ENCODE measurements at regions not wholly inside any gene's neighbourhood (a gene's known extent, or its start where the extent isn't known, plus 50 kb on each side); places are given as distances from the start of the nearest gene placed in this dataset.

DNA sequence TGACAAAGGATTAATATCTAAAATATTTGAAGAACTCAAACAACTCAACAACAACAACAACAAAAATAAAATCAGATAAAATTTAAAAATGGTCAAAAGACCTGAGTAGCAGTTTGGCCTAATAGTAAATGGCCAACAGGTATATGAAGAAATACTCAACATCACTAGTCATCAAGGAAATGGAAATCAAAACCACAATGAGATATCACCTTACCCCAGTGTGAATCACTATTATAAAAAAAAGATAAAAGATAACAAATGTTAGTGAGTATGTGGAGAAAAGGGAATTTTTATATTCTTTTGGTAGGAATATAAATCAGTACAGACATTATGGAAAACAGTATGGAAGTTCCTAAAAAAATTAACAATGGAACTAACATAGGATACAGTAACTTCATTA lies 247.9 kb upstream of the TRPC7 start:
- TF ChIP-seq CTCF (conservative IDR thresholded peaks at IDR 0.05) = no peak
- H3K27ac ChIP-seq = no peak overlapping the region

GRCh38 chr5:136605638-136606037 lies 240.3 kb upstream of the TRPC7 start:
- H3K27ac ChIP-seq = no peak overlapping the region

DNA sequence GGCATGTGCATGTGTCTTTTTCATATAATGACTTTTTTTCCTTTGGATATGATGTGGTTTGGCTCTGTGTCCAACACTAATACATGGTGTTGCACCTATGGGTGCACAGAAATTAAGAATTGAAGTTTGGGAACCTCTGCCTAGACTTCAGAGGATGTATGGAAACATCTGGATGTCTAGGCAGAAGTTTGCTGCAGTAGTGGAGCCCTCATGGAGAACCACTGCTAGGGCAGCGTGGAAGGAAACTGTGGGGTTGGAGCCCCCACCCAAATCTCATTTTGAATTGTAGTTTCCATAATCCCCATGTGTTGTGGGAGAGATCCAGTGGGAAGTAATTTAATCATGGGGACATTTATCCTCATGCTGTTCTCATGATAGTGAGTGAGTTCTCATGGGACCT lies 235.0 kb upstream of the TRPC7 start:
- no peak overlapping the region for H3K27ac ChIP-seq
- TF ChIP-seq CTCF (conservative IDR thresholded peaks at IDR 0.05) = no peak

More at GRCh38 chr5:136605638-136606037, 240.3 kb upstream of the TRPC7 start:
- TF ChIP-seq CTCF (conservative IDR thresholded peaks at IDR 0.05) = no peak

GRCh38 chr5:136598802-136599404 lies 233.6 kb upstream of the TRPC7 start:
- no peak for TF ChIP-seq CTCF (conservative IDR thresholded peaks at IDR 0.05)

DNA sequence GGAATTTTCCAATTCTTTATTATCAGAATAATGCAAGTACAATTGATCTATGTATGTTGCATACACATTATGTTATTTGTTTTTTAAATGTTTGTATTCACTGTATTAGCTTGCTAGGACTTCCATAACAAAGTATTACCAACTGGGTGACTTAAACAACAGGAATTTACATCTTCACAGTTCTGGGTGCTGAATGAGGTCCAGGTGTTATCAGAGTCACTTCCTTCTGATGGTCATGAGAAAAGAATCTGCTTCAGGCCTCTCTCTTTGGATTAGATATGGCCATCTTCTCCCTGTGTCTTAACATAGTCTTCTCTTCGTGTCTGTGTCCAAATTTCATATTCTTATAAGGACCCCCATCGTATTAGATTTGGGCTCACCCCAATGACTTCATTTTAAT lies 229.1 kb upstream of the TRPC7 start:
- TF ChIP-seq CTCF (conservative IDR thresholded peaks at IDR 0.05) = no peak
- no peak overlapping the region for H3K27ac ChIP-seq

More at GRCh38 chr5:136598802-136599404, 233.6 kb upstream of the TRPC7 start:
- H3K27ac ChIP-seq = no peak overlapping the region

DNA sequence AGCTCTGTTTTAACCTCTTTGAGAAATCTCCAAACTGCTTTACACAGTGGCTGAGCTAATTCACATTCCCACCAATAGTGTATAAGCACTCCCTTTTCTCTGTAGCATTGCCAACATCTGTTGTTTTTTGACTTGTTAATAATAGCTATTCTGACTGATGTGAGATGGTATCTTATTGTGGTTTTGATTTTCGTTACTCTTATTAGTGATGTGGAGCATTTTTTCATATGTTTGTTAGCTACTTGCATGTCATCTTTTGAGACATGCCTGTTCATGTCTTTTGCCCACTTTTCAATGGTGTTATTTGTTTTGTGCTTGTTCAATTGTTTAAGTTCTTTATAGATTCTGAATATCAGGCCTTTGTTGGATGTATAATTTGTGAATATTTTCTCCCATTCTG lies 225.2 kb upstream of the TRPC7 start:
- no peak for TF ChIP-seq CTCF (conservative IDR thresholded peaks at IDR 0.05)
- no peak overlapping the region for H3K27ac ChIP-seq

- no peak for TF ChIP-seq CTCF (conservative IDR thresholded peaks at IDR 0.05)
- no peak overlapping the region for H3K27ac ChIP-seq
Measured at GRCh38 chr5:136586196-136586595, 220.9 kb upstream of the TRPC7 start.
